SU-DHL-6 (cell line): ENCODE measurements at regions not wholly inside any gene's neighbourhood (a gene's known extent, or its start where the extent isn't known, plus 50 kb on each side); places are given as distances from the start of the nearest gene placed in this dataset.

Experiments
- H2AFZ ChIP-seq: fragments of 200-600 bp; sonication (generic); 2 replicates; pipeline ENCODE4 v1.6.1; 2014; ENCODE audit warnings: low read depth, mild to moderate bottlenecking, moderate library complexity, mixed read lengths, antibody characterized with exemption, low read length; ENCODE audit not compliant: severe bottlenecking
- H3F3A ChIP-seq: fragments of 200-600 bp; shearing (Covaris generic); 2 replicates; pipeline ENCODE4 v1.6.0; 2016; ENCODE audit warnings: antibody characterized with exemption, mild to moderate bottlenecking; ENCODE audit not compliant: insufficient read depth
- H3K27ac ChIP-seq: fragments of 200-600 bp; sonication (generic); 2 replicates; pipeline ENCODE4 v1.5.1; 2016; ENCODE audit warnings: low read depth, mild to moderate bottlenecking, low read length, moderate library complexity, mixed read lengths
- H3K27me3 ChIP-seq: fragments of 200-600 bp; sonication (generic), shearing (Covaris generic); 2 replicates; pipeline ENCODE4 v1.6.0; 2014; ENCODE audit warnings: mild to moderate bottlenecking, low read length
- H3K36me3 ChIP-seq: fragments of 200-600 bp; sonication (generic); 2 replicates; pipeline ENCODE4 v1.6.1; 2014; ENCODE audit warnings: mild to moderate bottlenecking, low read length, mixed read lengths
- H3K4me2 ChIP-seq: fragments of 300-600, 200-600 bp; shearing (Covaris generic), sonication (generic); 2 replicates; pipeline ENCODE4 v1.6.0; 2014; ENCODE audit warnings: low read length, low read depth, mild to moderate bottlenecking; ENCODE audit not compliant: poor library complexity, severe bottlenecking
- H3K4me3 ChIP-seq: fragments of 200-600 bp; sonication (generic); 2 replicates; pipeline ENCODE4 v1.5.1; 2014; ENCODE audit warnings: antibody characterized with exemption, low read length, mild to moderate bottlenecking, mixed read lengths; ENCODE audit not compliant: insufficient read depth, poor library complexity, severe bottlenecking
- H3K79me2 ChIP-seq: fragments of 200-600 bp; sonication (generic); 2 replicates; pipeline ENCODE4 v1.6.1; 2014; ENCODE audit warnings: mild to moderate bottlenecking, low read length, moderate library complexity; ENCODE audit not compliant: insufficient read depth
- H3K9ac ChIP-seq: fragments of 200-600 bp; sonication (generic); 2 replicates; pipeline ENCODE4 v1.7.0; 2014; ENCODE audit warnings: mild to moderate bottlenecking, low read length
- H3K9me2 ChIP-seq: fragments of 200-600 bp; sonication (generic); replicated peaks from 2 replicates; pipeline ENCODE4 v1.6.1; 2014; ENCODE audit warnings: low read length; ENCODE audit not compliant: insufficient read depth
- H3K9me3 ChIP-seq: fragments of 200-600 bp; sonication (generic); 2 replicates; pipeline ENCODE4 v1.6.1; 2014; ENCODE audit warnings: low read length, mixed read lengths; ENCODE audit not compliant: insufficient read depth
- H4K20me1 ChIP-seq: fragments of 200-600 bp; sonication (generic); 2 replicates; pipeline ENCODE4 v1.6.1; 2014; ENCODE audit warnings: low read depth, mild to moderate bottlenecking, antibody characterized with exemption, low read length, moderate library complexity, mixed read lengths
- CTCF ChIP-seq: fragments of 200-600 bp; sonication (generic); IDR thresholded peaks from one replicate; pipeline ENCODE4 v1.5.1; 2017; ENCODE audit warnings: antibody characterized with exemption, mild to moderate bottlenecking, low read length, moderate library complexity; ENCODE audit not compliant: insufficient read depth, poor library complexity, severe bottlenecking
- EZH2phosphoT487 ChIP-seq: fragments of 200-600 bp; sonication (generic), shearing (Covaris generic); conservative IDR thresholded peaks from 2 replicates; pipeline ENCODE4 v1.6.1; 2018; ENCODE audit warnings: mild to moderate bottlenecking, antibody characterized with exemption, low read length, moderate library complexity, mixed read lengths

- Histone ChIP-seq H2AFZ (no peak overlapping the region), H3K36me3 (no peaks in the 10 kb centered on the region), H3K4me3 (no peak overlapping the region), H3K9ac (no peak overlapping the region), H3K27ac (no peak overlapping the region), H3F3A (no peaks in the 10 kb centered on the region), H3K4me2 (no peak overlapping the region), H3K79me2 (no peaks in the 10 kb centered on the region), H4K20me1 (no peaks in the 10 kb centered on the region), H3K27me3 (no peaks in the 10 kb centered on the region), H3K9me3 (no peaks in the 10 kb centered on the region), H3K9me2 (no peaks in the 10 kb centered on the region)
- TF ChIP-seq EZH2phosphoT487 = no peak
- TF ChIP-seq CTCF = no peak
Observed at GRCh38 chr4:113849771-113850170, 88.2 kb upstream of the CAMK2D start.

GRCh38 chr4:113847710-113848109, 86.2 kb upstream of the CAMK2D start:
- Histone ChIP-seq H3K9me3 (no peaks in the 10 kb centered on the region), H3K27ac (no peak overlapping the region), H3K4me2 (no peak overlapping the region), H4K20me1 (no peaks in the 10 kb centered on the region), H3K4me3 (no peak overlapping the region), H3K27me3 (no peaks in the 10 kb centered on the region), H3F3A (no peaks in the 10 kb centered on the region), H3K36me3 (no peaks in the 10 kb centered on the region), H3K9ac (no peak overlapping the region), H3K79me2 (no peaks in the 10 kb centered on the region), H2AFZ (no peak overlapping the region), H3K9me2 (no peaks in the 10 kb centered on the region)
- TF ChIP-seq CTCF = no peak
- no peak for TF ChIP-seq EZH2phosphoT487

DNA sequence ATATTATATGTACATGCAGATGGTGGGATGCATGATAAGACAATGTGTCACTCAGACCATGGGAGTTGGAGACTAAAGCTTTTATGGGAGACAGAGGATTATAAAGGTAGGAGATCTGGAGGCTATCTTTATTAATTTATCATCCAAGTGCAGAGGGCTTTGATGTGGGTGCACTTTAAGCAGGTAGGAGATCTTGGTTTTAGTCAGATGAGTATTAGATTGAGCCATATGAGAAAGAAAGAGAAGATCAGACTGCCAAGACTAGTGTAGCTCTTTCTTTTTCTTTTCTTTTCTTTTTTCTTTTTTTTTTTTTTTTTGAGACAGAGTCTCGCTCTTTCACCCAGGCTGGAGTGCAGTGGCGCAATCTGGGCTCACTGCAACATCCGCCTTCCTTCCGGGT, 84.9 kb upstream of the CAMK2D start:
- Histone ChIP-seq H3K27me3 (no peaks in the 10 kb centered on the region), H3K4me3 (no peak overlapping the region), H4K20me1 (no peaks in the 10 kb centered on the region), H3K9ac (no peak overlapping the region), H3K9me3 (no peaks in the 10 kb centered on the region), H3F3A (no peaks in the 10 kb centered on the region), H3K79me2 (no peaks in the 10 kb centered on the region), H3K27ac (no peak overlapping the region), H2AFZ (no peak overlapping the region), H3K4me2 (no peak overlapping the region), H3K36me3 (no peaks in the 10 kb centered on the region), H3K9me2 (no peaks in the 10 kb centered on the region)
- TF ChIP-seq EZH2phosphoT487 (no peak), CTCF (no peak)

DNA sequence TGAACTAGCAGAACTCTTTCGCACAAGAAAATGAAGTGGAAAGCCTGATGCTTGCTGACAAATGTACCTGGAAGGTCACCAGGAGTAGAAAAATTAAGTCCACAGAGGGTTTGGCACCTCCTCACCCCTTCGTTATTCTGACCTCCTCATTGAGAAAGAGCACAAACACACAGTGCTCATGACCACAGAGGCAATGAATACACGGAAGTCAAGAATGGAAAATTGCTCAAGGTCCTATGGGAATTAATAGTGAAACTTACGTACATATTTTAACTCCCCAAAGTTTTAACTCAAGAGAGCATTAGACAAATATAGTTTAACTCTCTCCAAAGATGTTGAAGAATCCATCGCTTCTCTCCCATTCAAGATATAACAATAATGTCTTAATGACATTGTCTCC, 83.6 kb upstream of the CAMK2D start:
- H3K27ac ChIP-seq = no peak overlapping the region
- no peak for TF ChIP-seq EZH2phosphoT487
- no peak for TF ChIP-seq CTCF

More for the DNA sequence above, 83.6 kb upstream of the CAMK2D start:
- Histone ChIP-seq H3K4me2 (no peak overlapping the region), H3K27me3 (no peaks in the 10 kb centered on the region), H3K9me2 (no peaks in the 10 kb centered on the region), H3K9ac (no peak overlapping the region), H3K4me3 (no peak overlapping the region), H3K9me3 (no peaks in the 10 kb centered on the region), H3K36me3 (no peaks in the 10 kb centered on the region), H4K20me1 (no peaks in the 10 kb centered on the region), H3K79me2 (no peaks in the 10 kb centered on the region), H2AFZ (no peak overlapping the region), H3F3A (no peaks in the 10 kb centered on the region)
